Choroid plexus epithelial cell (primary cell): ENCODE measurements at regions not wholly inside any gene's neighbourhood (a gene's known extent, or its start where the extent isn't known, plus 50 kb on each side); places are given as distances from the start of the nearest gene placed in this dataset.

Experiments
- DNase-seq: peaks from one replicate; pipeline ENCODE4 v3.0.0-alpha.2; 2010; ENCODE audit warnings: low read depth
- H3K4me3 ChIP-seq: 2 replicates; pipeline ENCODE4 v1.5.1; 2011; ENCODE audit warnings: low read depth, mild to moderate bottlenecking, control low read depth, low read length, moderate library complexity
- CTCF ChIP-seq: conservative IDR thresholded peaks from 2 replicates; pipeline ENCODE4 v1.5.1; 2011; ENCODE audit warnings: low read depth, mild to moderate bottlenecking, control low read depth, inconsistent platforms, low read length, moderate library complexity

DNA sequence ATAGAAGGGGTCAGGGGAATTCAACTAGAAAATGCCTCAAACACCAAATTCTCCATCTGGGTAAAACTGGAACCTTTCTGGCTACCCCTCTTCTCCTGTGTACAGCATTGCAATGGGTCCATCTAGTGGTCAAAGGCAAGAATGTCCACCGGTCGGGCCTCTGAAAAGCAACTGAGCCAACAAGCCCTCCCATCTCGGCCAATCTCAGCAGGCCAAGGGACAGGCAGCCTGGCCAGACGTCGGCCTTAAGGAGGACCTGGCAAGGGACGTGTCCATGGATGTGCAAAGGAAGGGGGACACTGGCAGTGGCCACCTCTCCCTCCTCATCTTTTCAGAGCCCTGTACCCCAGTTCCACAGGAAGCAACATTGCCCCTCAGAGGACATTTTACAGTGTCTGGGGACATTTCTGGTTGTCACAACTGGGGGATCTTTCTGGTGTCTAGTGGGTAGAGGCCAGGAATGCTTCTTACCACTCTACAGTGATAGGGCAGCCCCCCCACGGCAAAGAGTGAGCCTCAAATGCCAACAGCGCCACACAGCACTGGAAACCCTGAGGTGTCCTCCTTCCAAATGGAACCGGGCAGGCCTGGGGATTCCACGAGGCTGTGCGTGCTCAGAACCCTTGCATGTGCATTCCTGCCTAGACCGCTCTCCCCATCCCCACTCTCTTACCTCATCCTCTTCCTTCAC is 99.8 kb upstream of the FOXA2 start:
- TF ChIP-seq CTCF, result peak; percentile 96

GRCh38 chr20:22684763-22685443 is 100.5 kb upstream of the FOXA2 start:
- no peak for DNase-seq
- TF ChIP-seq CTCF, result no peak
- H3K4me3 ChIP-seq, result no peak overlapping the region

More for the DNA sequence above, 99.8 kb upstream of the FOXA2 start:
- peak; percentile 87 for DNase-seq
- H3K4me3 ChIP-seq, result no peak overlapping the region

DNA sequence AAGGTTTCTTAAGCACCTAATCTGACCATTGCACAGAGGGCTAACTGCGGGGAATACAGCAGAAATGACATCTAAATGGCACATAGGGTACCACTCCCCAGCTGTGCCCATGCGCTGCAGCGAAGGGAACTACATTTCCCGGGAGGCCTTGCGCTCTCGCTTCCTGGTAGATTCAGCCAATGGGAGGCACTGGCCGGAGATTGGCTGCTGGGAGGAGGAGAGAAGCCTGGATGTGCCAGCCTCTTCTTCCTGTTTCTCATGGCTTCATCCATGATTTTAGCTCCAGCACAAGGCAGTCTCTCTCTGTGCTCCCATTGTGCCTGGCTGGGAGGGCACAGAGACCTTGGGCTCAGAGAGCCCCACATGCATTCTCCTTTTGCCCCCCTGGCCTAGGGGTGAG is 101.7 kb upstream of the FOXA2 start:
- H3K4me3 ChIP-seq, result no peak overlapping the region
- peak; percentile 83 for DNase-seq
- no peak for TF ChIP-seq CTCF

GRCh38 chr20:22687676-22688349 is 103.4 kb upstream of the FOXA2 start:
- no peak for TF ChIP-seq CTCF
- DNase-seq, result no peak
- H3K4me3 ChIP-seq, result no peak overlapping the region

- DNase-seq, result peak; percentile 22
- no peak overlapping the region for H3K4me3 ChIP-seq
- no peak for TF ChIP-seq CTCF
Measured at GRCh38 chr20:22688485-22688884, 104.1 kb upstream of the FOXA2 start.

DNA sequence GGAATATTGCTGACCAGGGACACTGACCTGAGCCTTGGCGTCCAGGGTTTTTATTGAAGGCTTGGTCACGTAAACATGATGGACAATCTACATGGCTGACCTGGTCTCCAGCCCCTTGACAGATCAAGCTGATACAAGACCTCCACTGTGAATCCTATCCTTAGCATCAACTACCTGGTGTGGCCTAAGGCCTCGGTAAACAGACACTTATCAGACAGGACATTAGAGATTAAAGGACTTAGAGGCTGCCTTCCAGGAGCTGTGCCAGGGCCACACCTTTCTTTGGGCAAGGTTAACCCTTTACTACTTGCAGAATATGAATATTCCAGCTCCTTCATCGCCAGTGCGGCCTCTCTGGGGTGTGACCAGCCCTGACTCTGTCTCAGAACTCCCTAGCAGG is 104.9 kb upstream of the FOXA2 start:
- no peak overlapping the region for H3K4me3 ChIP-seq
- no peak for DNase-seq
- TF ChIP-seq CTCF, result no peak
